Mesodermal cell (in vitro differentiated cells): ENCODE measurements at regions not wholly inside any gene's neighbourhood (a gene's known extent, or its start where the extent isn't known, plus 50 kb on each side); places are given as distances from the start of the nearest gene placed in this dataset.
"Not testable (repeated sequence)": the region's sequence is repeated elsewhere in the genome, so short reads cannot be mapped to it uniquely, and the experiment has no call there.

Experiments
- H3K27ac ChIP-seq: 2 replicates; pipeline ENCODE4 v1.7.0; 2013; ENCODE audit warnings: mild to moderate bottlenecking, low read depth, low read length, moderate library complexity; ENCODE audit not compliant: severe bottlenecking
- H3K36me3 ChIP-seq: 2 replicates; pipeline ENCODE4 v1.7.1; 2013; ENCODE audit warnings: mild to moderate bottlenecking, low read length, moderate library complexity; ENCODE audit not compliant: control insufficient read depth, insufficient read depth
- H3K4me1 ChIP-seq: one replicate; pipeline ENCODE4 v1.7.1; 2013; ENCODE audit warnings: mild to moderate bottlenecking, low read length; ENCODE audit not compliant: insufficient read depth, control insufficient read depth, poor library complexity, severe bottlenecking
- H3K4me3 ChIP-seq: 2 replicates; pipeline ENCODE4 v1.7.0; 2013; ENCODE audit warnings: low read length, control low read depth, mild to moderate bottlenecking; ENCODE audit not compliant: insufficient read depth, poor library complexity, severe bottlenecking; ENCODE audit errors: extremely low read depth
- H3K9me3 ChIP-seq: 2 replicates; pipeline ENCODE4 v1.7.1; 2013; ENCODE audit warnings: mild to moderate bottlenecking, low read length, moderate library complexity; ENCODE audit not compliant: control insufficient read depth
- WGBS, 2 experiments: methylation state at CpG; one replicate each; pipeline ENCODE4 v1.1.5; 2013; ENCODE audit warnings: missing lambda C conversion rate in 2 of 2; ENCODE audit not compliant: insufficient coverage in 2 of 2; 5-methylcytosine and 5-hydroxymethylcytosine counted together

GRCh38 chr20:54941666-54942065 lies 466.3 kb downstream of the DOK5 start:
- 87 to 94% methylated on average over 3 to 4 of the region's 4 CpGs for WGBS, 2 experiments
- H3K9me3 ChIP-seq = no peaks in the 10 kb centered on the region
- no peaks in the 10 kb centered on the region for H3K36me3 ChIP-seq
- no peak overlapping the region for H3K27ac ChIP-seq
- H3K4me3 ChIP-seq = no peak overlapping the region
- no peaks in the 10 kb centered on the region for H3K4me1 ChIP-seq

- H3K4me3 ChIP-seq = no peak overlapping the region
- 73% methylated on average over 3 of the region's 4 CpGs for WGBS, 2 experiments
- H3K9me3 ChIP-seq = no peaks in the 10 kb centered on the region
- H3K36me3 ChIP-seq = no peaks in the 10 kb centered on the region
- no peak overlapping the region for H3K27ac ChIP-seq
- no peaks in the 10 kb centered on the region for H3K4me1 ChIP-seq
Measured at GRCh38 chr20:54940522-54940921, 465.1 kb downstream of the DOK5 start.

DNA sequence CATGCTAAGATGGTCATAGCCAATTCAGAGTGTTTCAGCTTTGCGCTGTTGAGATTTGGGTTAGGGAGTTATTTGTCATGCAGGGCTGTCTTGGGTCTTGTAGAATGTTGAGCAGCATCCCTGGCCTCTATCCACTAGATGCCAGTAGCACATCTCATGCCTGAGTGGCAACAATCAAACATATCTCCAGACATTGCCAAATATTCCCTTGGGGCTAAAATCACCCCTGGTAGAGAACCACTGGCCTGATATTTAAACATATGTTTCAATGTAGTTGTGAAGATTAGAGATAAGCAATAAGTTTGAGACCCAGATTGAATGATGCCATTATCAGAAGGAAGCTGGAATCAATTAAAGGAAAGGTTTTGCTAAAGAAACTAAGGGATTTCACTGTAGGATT lies 463.3 kb downstream of the DOK5 start:
- no peaks in the 10 kb centered on the region for H3K4me1 ChIP-seq
- no peak overlapping the region for H3K4me3 ChIP-seq
- H3K36me3 ChIP-seq = no peaks in the 10 kb centered on the region
- no CpG with 5 or more reads among the region's 1 CpG for WGBS, 2 experiments
- H3K9me3 ChIP-seq = no peaks in the 10 kb centered on the region
- no peak overlapping the region for H3K27ac ChIP-seq

DNA sequence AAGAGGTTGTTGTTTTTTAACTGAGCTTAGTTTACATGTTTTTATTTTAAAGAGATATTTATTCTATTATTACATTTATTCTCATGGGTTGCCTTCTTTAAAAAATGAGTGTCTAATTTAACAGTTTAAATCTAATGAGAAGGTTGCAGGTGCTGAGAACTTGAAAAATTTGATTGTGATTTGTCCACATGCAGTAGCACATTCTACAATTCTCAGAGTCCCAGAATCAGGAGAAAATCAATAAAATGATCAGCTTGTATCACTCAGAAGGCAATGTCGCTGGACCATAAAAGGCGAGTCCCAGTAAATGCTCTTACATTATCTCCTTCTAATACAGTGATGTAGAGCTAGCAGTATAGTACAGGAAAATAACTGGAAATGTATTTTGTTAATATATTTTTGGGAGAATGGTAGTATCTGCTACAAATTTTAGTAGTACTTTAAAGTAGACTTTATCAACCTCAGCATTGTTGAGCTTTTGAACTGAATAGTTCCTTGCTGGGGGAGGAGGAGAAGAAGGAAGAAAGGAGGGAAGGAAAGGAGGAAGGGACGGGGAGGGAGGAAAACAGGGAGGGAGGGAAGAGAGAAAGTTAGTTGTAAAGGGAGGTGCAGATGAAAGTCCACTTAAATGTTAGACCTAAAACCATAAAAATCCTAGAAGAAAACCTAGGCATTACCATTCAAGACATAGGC lies 458.0 kb downstream of the DOK5 start:
- Histone ChIP-seq H3K36me3 (no peaks in the 10 kb centered on the region), H3K4me3 (no peak overlapping the region), H3K9me3 (no peaks in the 10 kb centered on the region), H3K4me1 (no peaks in the 10 kb centered on the region), H3K27ac (no peak overlapping the region)
- no CpG with 5 or more reads among the region's 3 CpGs for WGBS, 2 experiments

GRCh38 chr20:54929191-54929590 lies 453.8 kb downstream of the DOK5 start:
- Histone ChIP-seq H3K27ac (no peak overlapping the region), H3K4me3 (no peak overlapping the region), H3K9me3 (peaks cover 5% of the 10 kb centered on the region), H3K36me3 (no peaks in the 10 kb centered on the region), H3K4me1 (no peaks in the 10 kb centered on the region)
- 38% methylated on average over 1 of the region's 4 CpGs; no CpG with 5 or more reads in 1 of the 2 experiments for WGBS, 2 experiments

GRCh38 chr20:54928564-54928963 lies 453.2 kb downstream of the DOK5 start:
- no CpG with 5 or more reads among the region's 1 CpG for WGBS, 2 experiments
- H3K4me1 ChIP-seq = no peaks in the 10 kb centered on the region
- peaks cover 5% of the 10 kb centered on the region for H3K9me3 ChIP-seq

GRCh38 chr20:54922636-54923035 lies 447.2 kb downstream of the DOK5 start:
- 55 to 74% methylated on average over 3 of the region's 4 CpGs for WGBS, 2 experiments
- no peak overlapping the region for H3K4me3 ChIP-seq
- no peaks in the 10 kb centered on the region for H3K36me3 ChIP-seq
- H3K27ac ChIP-seq = no peak overlapping the region
- H3K4me1 ChIP-seq = no peaks in the 10 kb centered on the region
- peaks cover 5% of the 10 kb centered on the region for H3K9me3 ChIP-seq

More at GRCh38 chr20:54928564-54928963, 453.2 kb downstream of the DOK5 start:
- Histone ChIP-seq H3K27ac (no peak overlapping the region), H3K4me3 (no peak overlapping the region), H3K36me3 (no peaks in the 10 kb centered on the region)

DNA sequence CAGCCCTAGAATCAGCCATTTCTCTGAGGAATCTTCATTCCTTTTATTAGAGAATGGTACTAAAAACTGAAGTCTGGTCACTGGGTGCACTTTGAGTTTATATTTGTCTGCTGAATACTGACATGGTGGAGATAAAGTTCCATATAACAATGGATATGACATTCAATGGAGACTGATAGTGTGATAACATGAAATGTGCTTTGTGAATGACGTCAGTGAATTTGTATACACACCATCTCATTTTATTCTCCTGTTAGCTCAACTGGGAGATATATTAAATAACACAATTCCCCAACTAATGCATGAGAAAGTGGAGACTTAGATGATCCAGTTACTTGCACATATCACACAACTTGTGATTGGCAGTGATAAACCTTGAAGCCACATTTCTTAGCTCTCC lies 446.7 kb downstream of the DOK5 start:
- H3K36me3 ChIP-seq = no peaks in the 10 kb centered on the region
- no peaks in the 10 kb centered on the region for H3K4me1 ChIP-seq
- WGBS, 2 experiments = no CpG with 5 or more reads among the region's 1 CpG
- no peak overlapping the region for H3K4me3 ChIP-seq
- H3K27ac ChIP-seq = no peak overlapping the region
- H3K9me3 ChIP-seq = peaks cover 5% of the 10 kb centered on the region

DNA sequence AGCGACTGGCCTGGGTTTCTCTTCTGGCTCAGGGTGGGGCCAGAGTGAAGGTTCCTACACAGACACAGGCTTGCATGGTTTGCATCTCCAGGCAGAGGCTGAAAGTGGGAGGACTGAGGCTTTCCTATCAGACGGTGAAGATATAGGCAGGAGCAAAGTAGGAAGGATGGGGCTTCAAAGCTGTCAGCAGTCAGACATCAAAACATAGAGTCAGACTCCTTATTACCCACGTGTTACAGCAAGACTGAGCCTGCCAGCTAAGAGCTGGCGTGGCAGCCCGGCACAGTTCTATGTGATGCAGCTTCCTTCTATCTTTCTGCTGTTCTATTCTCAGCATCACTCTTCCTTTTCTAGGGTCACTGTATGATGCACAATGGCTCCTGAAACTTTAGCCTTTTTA lies 445.1 kb downstream of the DOK5 start:
- no peak overlapping the region for H3K4me3 ChIP-seq
- H3K9me3 ChIP-seq = peaks cover 5% of the 10 kb centered on the region
- no peaks in the 10 kb centered on the region for H3K36me3 ChIP-seq
- H3K4me1 ChIP-seq = no peaks in the 10 kb centered on the region
- H3K27ac ChIP-seq = no peak overlapping the region
- WGBS, 2 experiments = 67 to 77% methylated on average over 4 to 5 of the region's 5 CpGs

- H3K27ac ChIP-seq, H3K9me3 ChIP-seq, H3K36me3 ChIP-seq, H3K4me3 ChIP-seq, H3K4me1 ChIP-seq: not testable (repeated sequence)
- 93 to 100% methylated on average over 3 to 8 of the region's 19 CpGs for WGBS, 2 experiments
Measured at GRCh38 chr20:54918993-54919392, 443.6 kb downstream of the DOK5 start.

DNA sequence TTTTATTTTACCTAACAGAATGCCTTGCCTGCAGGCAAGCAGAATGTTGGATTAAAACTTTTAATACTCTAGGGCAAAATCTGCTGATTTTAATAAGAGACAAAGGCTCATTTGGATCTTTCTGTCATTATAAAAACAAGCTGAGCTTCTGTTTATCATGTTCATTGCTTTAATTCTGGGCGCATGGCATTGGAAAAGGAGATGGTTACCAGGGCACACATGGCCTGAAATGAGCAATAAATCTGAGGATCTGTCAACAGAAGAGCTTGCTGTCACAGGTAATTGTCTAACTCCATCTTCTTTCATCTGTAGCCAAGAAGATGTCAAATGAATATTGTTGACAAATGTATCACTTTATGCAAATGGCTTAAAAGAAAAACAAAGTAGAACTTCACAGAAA lies 439.6 kb downstream of the DOK5 start:
- no peak overlapping the region for H3K27ac ChIP-seq
- no peak overlapping the region for H3K4me3 ChIP-seq
- 67 to 83% methylated on average over 1 of the region's 1 CpG for WGBS, 2 experiments
- no peaks in the 10 kb centered on the region for H3K4me1 ChIP-seq
- H3K9me3 ChIP-seq = no peaks in the 10 kb centered on the region
- H3K36me3 ChIP-seq = no peaks in the 10 kb centered on the region
